GM12878 (cell line): ENCODE measurements at regions not wholly inside any gene's neighbourhood (a gene's known extent, or its start where the extent isn't known, plus 50 kb on each side); places are given as distances from the start of the nearest gene placed in this dataset.

Experiments used
- ATAC-seq: fragments of 200-7000 bp; cut with Tn5 transposase; 3 replicates; pipeline ENCODE4 v1.9.1; 2020; ENCODE audit warnings: mild to moderate bottlenecking, moderate library complexity
- BruUV-seq: library from RNA; stranded (reverse); fragments of 400-500 nt; replicated peaks from 2 replicates; lab custom pipeline; 2021; lab: Mats Ljungman, UMichigan
- CTCF ChIA-PET: fragments of 300-600 bp; sonication (Branson Sonifier 250); formaldehyde crosslinking; extraction: SDS; loops from one replicate; lab custom pipeline; 2021; ENCODE audit warnings: inconsistent platforms; lab: Yijun Ruan, JAX
- POLR2A ChIA-PET: fragments of 350-600 bp; formaldehyde crosslinking; extraction: SDS; loops from one replicate; lab custom pipeline; 2021; ENCODE audit warnings: inconsistent platforms; lab: Charles Lee
- RAD21 ChIA-PET: fragments of 300-600 bp; sonication (Branson Sonifier 250); formaldehyde crosslinking; loops from one replicate; lab custom pipeline; 2023; ENCODE audit warnings: antibody characterized with exemption; ENCODE audit not compliant: unreplicated experiment; lab: Charles Lee
- SMC1A ChIA-PET: fragments of 300-600 bp; sonication (Branson Sonifier 250); formaldehyde crosslinking; loops from one replicate; lab custom pipeline; 2023; ENCODE audit not compliant: unreplicated experiment, uncharacterized antibody; lab: Charles Lee
- DNase-seq: peaks from one replicate; pipeline ENCODE4 v3.0.0-alpha.2; 2011; ENCODE audit warnings: low read depth, low spot score
- FAIRE-seq: peaks from 3 replicates; lab custom pipeline; 2011; peaks lifted over from hg19 to GRCh38; lab: Jason Lieb, UNC
- H2AFZ ChIP-seq: 2 replicates; pipeline ENCODE4 v1.6.0; 2011; ENCODE audit warnings: low read depth, low read length, control low read depth; ENCODE audit not compliant: control insufficient read depth
- H3K27ac ChIP-seq: 2 replicates; pipeline ENCODE4 v1.5.1; 2011; ENCODE audit warnings: control low read depth; ENCODE audit not compliant: control insufficient read depth, insufficient read depth
- H3K27me3 ChIP-seq, 2 experiments: replicated peaks in 1 of 2; 2 replicates each; pipeline versions ENCODE4 v1.6.0 to v1.6.1; 2011; ENCODE audit warnings: low read length in 1 of 2; ENCODE audit not compliant: control insufficient read depth in 2 of 2, insufficient read depth in 2 of 2
- H3K36me3 ChIP-seq, 2 experiments: 2 replicates each; pipeline ENCODE4 v1.5.1; 2011; ENCODE audit warnings: low read length in 1 of 2; ENCODE audit not compliant: control insufficient read depth in 2 of 2, insufficient read depth in 2 of 2
- H3K4me1 ChIP-seq: 2 replicates; pipeline ENCODE4 v1.6.1; 2011; ENCODE audit warnings: mild to moderate bottlenecking, low read length, moderate library complexity, mixed read lengths; ENCODE audit not compliant: control insufficient read depth, insufficient read depth
- H3K4me2 ChIP-seq: 2 replicates; pipeline ENCODE4 v1.6.0; 2011; ENCODE audit warnings: control low read depth; ENCODE audit not compliant: control insufficient read depth, insufficient read depth
- H3K4me3 ChIP-seq: fragments of 200-600 bp; sonication (generic); 2 replicates; pipeline ENCODE4 v1.5.1; 2016
- H3K79me2 ChIP-seq: 2 replicates; pipeline ENCODE4 v1.6.0; 2011; ENCODE audit warnings: low read length; ENCODE audit not compliant: control insufficient read depth, insufficient read depth
- H3K9ac ChIP-seq: 2 replicates; pipeline ENCODE4 v1.8.0; 2011; ENCODE audit warnings: low read length, control low read depth, mixed read lengths; ENCODE audit not compliant: control insufficient read depth, insufficient read depth
- H3K9me3 ChIP-seq: replicated peaks from 3 replicates; pipeline ENCODE4 v1.5.1; 2011; ENCODE audit warnings: mild to moderate bottlenecking, low read length; ENCODE audit not compliant: control insufficient read depth, insufficient read depth
- H4K20me1 ChIP-seq: 2 replicates; pipeline ENCODE4 v1.6.0; 2011; ENCODE audit not compliant: control insufficient read depth, insufficient read depth
- BACH1 ChIP-seq: fragments of 450-650 bp; IDR thresholded peaks from 2 replicates; pipeline ENCODE4 v1.6.1; 2017; ENCODE audit warnings: mild to moderate bottlenecking, borderline replicate concordance
- CHD1 ChIP-seq: IDR thresholded peaks from 2 replicates; pipeline ENCODE4 v1.6.1; 2012; ENCODE audit warnings: low read depth, low read length, improper control_type of control experiment
- FOXK2 ChIP-seq: fragments of 450-650 bp; IDR thresholded peaks from 2 replicates; pipeline ENCODE4 v1.6.1; 2017; ENCODE audit warnings: mild to moderate bottlenecking, moderate library complexity
- POLR2AphosphoS2 ChIP-seq: IDR thresholded peaks from 2 replicates; pipeline ENCODE4 v1.6.1; 2011; ENCODE audit warnings: low read depth, mild to moderate bottlenecking, low read length, improper control_type of control experiment, moderate library complexity
- WRNIP1 ChIP-seq: IDR thresholded peaks from 2 replicates; pipeline ENCODE4 v1.6.1; 2011; ENCODE audit warnings: low read depth, low read length, improper control_type of control experiment, borderline replicate concordance
- WGBS: methylation state at CpG from one replicate; pipeline ENCODE4 v1.1.6; 2016; ENCODE audit warnings: low lambda C conversion rate; ENCODE audit not compliant: insufficient replicate concordance, insufficient coverage; ENCODE audit errors: missing lambda C conversion rate; 5-methylcytosine and 5-hydroxymethylcytosine counted together
- in situ Hi-C: fragments of 300-500 bp; cut with MboI; formaldehyde crosslinking; loops from 9 replicates; pipeline ENCODE4 v1.14.3; 2018; ENCODE audit warnings: mixed read lengths
- intact Hi-C: fragments of 100-400 bp; cut with micrococcal nuclease; formaldehyde crosslinking; loops from one replicate; pipeline ENCODE4 v1.14.2; 2022; ENCODE audit not compliant: unreplicated experiment
- TF ChIP-seq, protein P1 (sequence below): fragments of 150-350 bp; IDR thresholded peaks from 2 replicates; pipeline ENCODE4 v1.6.1; 2014; ENCODE audit warnings: mild to moderate bottlenecking, low read depth, low read length
- TF ChIP-seq, protein P2 (sequence below): fragments of 450-650 bp; IDR thresholded peaks from 2 replicates; pipeline ENCODE4 v1.6.1; 2017; ENCODE audit warnings: borderline replicate concordance

DNA sequence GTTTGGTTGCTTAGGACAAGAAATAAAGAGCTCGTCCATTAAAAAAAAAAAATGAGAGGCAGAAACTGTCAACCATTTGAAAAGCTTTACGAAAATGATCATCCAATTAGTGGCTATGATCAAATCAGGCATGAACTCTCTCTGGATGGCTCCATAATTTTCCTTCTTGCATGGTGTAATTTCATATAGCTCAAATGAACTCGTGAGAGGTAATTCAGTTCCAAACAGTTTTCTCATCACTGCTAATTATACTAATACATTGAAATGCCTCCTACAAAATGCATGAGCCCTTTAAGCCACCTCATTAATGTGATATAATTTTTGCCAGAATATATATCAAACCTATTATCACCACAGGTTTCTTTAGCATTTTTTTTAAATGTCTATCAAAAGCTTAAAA, 239.5 kb upstream of the MEIS2 start:
- DNase-seq (no peak), ATAC-seq (no peak), FAIRE-seq (no peak)
- Histone ChIP-seq H3K27ac (no peak overlapping the region), H3K4me3 (no peak overlapping the region), H3K9ac (no peak overlapping the region), H3K36me3 (no peaks in the 10 kb centered on the region), H3K27me3 (no peaks in the 10 kb centered on the region), H3K9me3 (no peaks in the 10 kb centered on the region), H3K4me1 (no peaks in the 10 kb centered on the region), H3K4me2 (no peak overlapping the region), H4K20me1 (no peaks in the 10 kb centered on the region), H2AFZ (no peak overlapping the region), H3K79me2 (no peaks in the 10 kb centered on the region)
- TF ChIP-seq CHD1, result no peak
- TF ChIP-seq, protein P1, sequence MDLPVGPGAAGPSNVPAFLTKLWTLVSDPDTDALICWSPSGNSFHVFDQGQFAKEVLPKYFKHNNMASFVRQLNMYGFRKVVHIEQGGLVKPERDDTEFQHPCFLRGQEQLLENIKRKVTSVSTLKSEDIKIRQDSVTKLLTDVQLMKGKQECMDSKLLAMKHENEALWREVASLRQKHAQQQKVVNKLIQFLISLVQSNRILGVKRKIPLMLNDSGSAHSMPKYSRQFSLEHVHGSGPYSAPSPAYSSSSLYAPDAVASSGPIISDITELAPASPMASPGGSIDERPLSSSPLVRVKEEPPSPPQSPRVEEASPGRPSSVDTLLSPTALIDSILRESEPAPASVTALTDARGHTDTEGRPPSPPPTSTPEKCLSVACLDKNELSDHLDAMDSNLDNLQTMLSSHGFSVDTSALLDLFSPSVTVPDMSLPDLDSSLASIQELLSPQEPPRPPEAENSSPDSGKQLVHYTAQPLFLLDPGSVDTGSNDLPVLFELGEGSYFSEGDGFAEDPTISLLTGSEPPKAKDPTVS, result no peak
- TF ChIP-seq FOXK2, result no peak
- no peak for TF ChIP-seq POLR2AphosphoS2
- no peak for TF ChIP-seq BACH1
- no peak for TF ChIP-seq WRNIP1
- TF ChIP-seq, protein P2, sequence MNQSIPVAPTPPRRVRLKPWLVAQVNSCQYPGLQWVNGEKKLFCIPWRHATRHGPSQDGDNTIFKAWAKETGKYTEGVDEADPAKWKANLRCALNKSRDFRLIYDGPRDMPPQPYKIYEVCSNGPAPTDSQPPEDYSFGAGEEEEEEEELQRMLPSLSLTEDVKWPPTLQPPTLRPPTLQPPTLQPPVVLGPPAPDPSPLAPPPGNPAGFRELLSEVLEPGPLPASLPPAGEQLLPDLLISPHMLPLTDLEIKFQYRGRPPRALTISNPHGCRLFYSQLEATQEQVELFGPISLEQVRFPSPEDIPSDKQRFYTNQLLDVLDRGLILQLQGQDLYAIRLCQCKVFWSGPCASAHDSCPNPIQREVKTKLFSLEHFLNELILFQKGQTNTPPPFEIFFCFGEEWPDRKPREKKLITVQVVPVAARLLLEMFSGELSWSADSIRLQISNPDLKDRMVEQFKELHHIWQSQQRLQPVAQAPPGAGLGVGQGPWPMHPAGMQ, result no peak
- in situ Hi-C loops (no loop called here), intact Hi-C loops (no loop called here)
- SMC1A ChIA-PET, result interaction anchor here (0.7 to 1.6 kb wide), 2 partner anchors 204 to 837 kb away, joined by 3 read pairs; no protein-coding TSS in a partner anchor
- CTCF ChIA-PET, result interaction anchor here (0.6 to 0.7 kb wide), 2 partner anchors 71 to 352 kb away, joined by 3 read pairs; no protein-coding TSS in a partner anchor
- WGBS, result 0% methylated on average over 3 of the region's 3 CpGs
- POLR2A ChIA-PET, result no interaction called here
- BruUV-seq, result no TSS peak
- RAD21 ChIA-PET, result no interaction called here
